Mucosa of rectum (tissue), 2 donors: ENCODE measurements at regions not wholly inside any gene's neighbourhood (a gene's known extent, or its start where the extent isn't known, plus 50 kb on each side); places are given as distances from the start of the nearest gene placed in this dataset.

Source experiments
- H3K27ac ChIP-seq, 2 donors: one replicate each; pipeline ENCODE4 v1.7.0; 2013; ENCODE audit warnings: inconsistent platforms in 2 of 2, low read depth in 2 of 2, low read length in 2 of 2
- H3K27me3 ChIP-seq, 2 donors: one replicate each; pipeline ENCODE4 v1.7.0; 2013; ENCODE audit warnings: low read length in 2 of 2; ENCODE audit not compliant: control insufficient read depth in 2 of 2, insufficient read depth in 2 of 2
- H3K36me3 ChIP-seq, 2 donors: one replicate each; pipeline ENCODE4 v1.7.0; 2013; ENCODE audit warnings: low read length in 2 of 2; ENCODE audit not compliant: control insufficient read depth in 2 of 2, insufficient read depth in 2 of 2
- H3K4me1 ChIP-seq, 2 donors: one replicate each; pipeline ENCODE4 v1.7.0; 2013; ENCODE audit warnings: low read length in 2 of 2, mild to moderate bottlenecking in 1 of 2; ENCODE audit not compliant: control insufficient read depth in 2 of 2, insufficient read depth in 2 of 2
- H3K4me3 ChIP-seq, 2 donors: one replicate each; pipeline ENCODE4 v1.7.0; 2013; ENCODE audit warnings: low read length in 2 of 2
- H3K9ac ChIP-seq, 2 donors: one replicate each; pipeline ENCODE4 v1.7.0; 2013; ENCODE audit warnings: low read length in 2 of 2, low read depth in 1 of 2, mild to moderate bottlenecking in 1 of 2
- H3K9me3 ChIP-seq, 2 donors: one replicate each; pipeline ENCODE4 v1.7.0; 2013; ENCODE audit warnings: low read length in 2 of 2; ENCODE audit not compliant: control insufficient read depth in 2 of 2
- donor health status: healthy.
- donor health status: Normal muscosa, but diverticular disease.

DNA sequence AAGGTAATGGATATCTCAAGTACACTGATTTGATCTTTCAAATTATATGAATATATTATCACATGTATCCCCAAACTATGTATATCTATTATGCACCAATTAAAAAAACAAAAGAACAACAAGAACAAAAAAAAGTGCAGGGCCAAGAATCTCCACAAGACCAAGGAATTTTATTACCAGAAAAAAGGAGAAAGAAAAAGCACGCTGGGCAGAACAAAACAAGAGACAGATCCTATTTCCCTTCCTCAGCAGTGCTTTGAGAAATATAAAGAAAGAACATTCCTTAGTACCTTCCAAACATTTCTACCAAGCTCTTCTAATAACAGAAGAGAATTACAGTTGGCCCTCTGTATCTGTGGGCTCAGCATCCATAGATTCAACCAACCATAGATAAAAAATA is 144.7 kb upstream of the CREB1 start:
- Histone ChIP-seq H3K4me3 (no peak overlapping the region), H3K4me1 (no peaks in the 10 kb centered on the region), H3K27me3 (no peaks in the 10 kb centered on the region), H3K36me3 (no peaks in the 10 kb centered on the region), H3K9ac (no peak overlapping the region), H3K27ac (no peak overlapping the region), H3K9me3 (no peaks in the 10 kb centered on the region)

GRCh38 chr2:207385903-207386302 is 143.9 kb upstream of the CREB1 start:
- no peak overlapping the region for H3K4me3 ChIP-seq
- H3K9me3 ChIP-seq, result no peaks in the 10 kb centered on the region

DNA sequence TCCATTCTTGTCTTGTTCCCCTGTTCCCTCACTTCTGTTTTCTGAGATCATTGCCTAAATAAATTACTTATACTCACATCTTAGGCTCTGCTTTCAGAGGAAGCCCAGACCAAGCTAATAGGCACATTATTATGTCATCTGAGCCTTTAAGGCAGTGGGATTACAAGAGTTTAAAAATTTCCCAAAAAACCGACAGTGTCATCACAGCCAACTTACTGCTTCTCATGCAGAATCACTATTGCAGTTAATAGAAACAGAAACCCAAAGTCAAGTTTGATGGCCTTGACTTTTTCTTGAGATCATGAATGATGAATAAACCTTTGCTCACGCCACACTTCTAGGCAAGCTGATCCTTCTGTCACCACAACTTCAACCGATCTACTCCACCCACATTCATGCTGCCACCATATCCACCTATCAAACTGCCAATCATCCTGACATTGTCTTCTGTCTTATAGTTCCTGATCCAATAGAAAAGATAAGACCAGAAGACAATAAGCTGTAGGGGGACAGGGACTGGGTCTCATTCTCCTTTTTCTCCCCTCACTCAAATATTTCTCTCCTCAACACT is 142.7 kb upstream of the CREB1 start:
- Histone ChIP-seq H3K27ac (no peak overlapping the region), H3K36me3 (no peaks in the 10 kb centered on the region), H3K27me3 (no peaks in the 10 kb centered on the region), H3K4me3 (no peak overlapping the region), H3K9me3 (no peaks in the 10 kb centered on the region), H3K9ac (no peak overlapping the region), H3K4me1 (no peaks in the 10 kb centered on the region)

More at GRCh38 chr2:207385903-207386302, 143.9 kb upstream of the CREB1 start:
- Histone ChIP-seq H3K9ac (no peak overlapping the region), H3K27ac (no peak overlapping the region), H3K27me3 (no peaks in the 10 kb centered on the region), H3K36me3 (no peaks in the 10 kb centered on the region), H3K4me1 (no peaks in the 10 kb centered on the region)

- Histone ChIP-seq H3K36me3 (no peaks in the 10 kb centered on the region), H3K27ac (no peak overlapping the region), H3K9me3 (no peaks in the 10 kb centered on the region)
Observed at GRCh38 chr2:207390302-207391095, 139.3 kb upstream of the CREB1 start.

DNA sequence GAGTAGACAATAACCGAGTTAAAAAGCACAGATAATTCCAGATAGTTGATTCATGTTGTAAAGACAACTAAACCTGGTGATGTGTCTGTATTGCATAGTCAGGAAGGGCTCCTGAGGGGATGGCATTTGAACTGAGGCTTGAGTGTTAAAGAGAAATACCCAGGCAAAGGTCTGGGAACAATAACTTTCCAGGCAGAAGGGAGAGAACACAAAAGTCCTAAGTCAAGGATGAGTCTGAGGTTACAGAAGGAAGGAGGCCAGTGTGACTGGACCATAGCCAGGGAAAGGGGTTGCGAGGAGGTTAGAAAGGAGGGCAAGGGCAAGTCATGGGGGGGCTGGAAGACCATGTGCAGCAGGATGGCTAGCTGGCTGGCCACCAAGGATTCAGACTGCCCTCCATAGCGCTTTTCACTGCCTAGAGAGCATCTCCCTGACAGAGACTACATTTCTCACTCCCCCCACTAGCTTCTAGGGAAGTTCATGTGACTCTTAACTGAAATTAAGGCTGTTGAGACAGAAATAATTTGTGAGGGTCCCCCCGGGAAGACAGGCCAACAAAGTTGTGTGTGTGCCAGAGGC is 135.5 kb upstream of the CREB1 start:
- H3K4me1 ChIP-seq, result no peaks in the 10 kb centered on the region
- H3K4me3 ChIP-seq, result no peak overlapping the region
- no peaks in the 10 kb centered on the region for H3K36me3 ChIP-seq
- no peak overlapping the region for H3K27ac ChIP-seq
- H3K9me3 ChIP-seq, result no peaks in the 10 kb centered on the region
- H3K27me3 ChIP-seq, result no peaks in the 10 kb centered on the region
- no peak overlapping the region for H3K9ac ChIP-seq

More at GRCh38 chr2:207390302-207391095, 139.3 kb upstream of the CREB1 start:
- H3K9ac ChIP-seq, result no peak overlapping the region
- no peak overlapping the region for H3K4me3 ChIP-seq
- no peaks in the 10 kb centered on the region for H3K27me3 ChIP-seq
- no peaks in the 10 kb centered on the region for H3K4me1 ChIP-seq

DNA sequence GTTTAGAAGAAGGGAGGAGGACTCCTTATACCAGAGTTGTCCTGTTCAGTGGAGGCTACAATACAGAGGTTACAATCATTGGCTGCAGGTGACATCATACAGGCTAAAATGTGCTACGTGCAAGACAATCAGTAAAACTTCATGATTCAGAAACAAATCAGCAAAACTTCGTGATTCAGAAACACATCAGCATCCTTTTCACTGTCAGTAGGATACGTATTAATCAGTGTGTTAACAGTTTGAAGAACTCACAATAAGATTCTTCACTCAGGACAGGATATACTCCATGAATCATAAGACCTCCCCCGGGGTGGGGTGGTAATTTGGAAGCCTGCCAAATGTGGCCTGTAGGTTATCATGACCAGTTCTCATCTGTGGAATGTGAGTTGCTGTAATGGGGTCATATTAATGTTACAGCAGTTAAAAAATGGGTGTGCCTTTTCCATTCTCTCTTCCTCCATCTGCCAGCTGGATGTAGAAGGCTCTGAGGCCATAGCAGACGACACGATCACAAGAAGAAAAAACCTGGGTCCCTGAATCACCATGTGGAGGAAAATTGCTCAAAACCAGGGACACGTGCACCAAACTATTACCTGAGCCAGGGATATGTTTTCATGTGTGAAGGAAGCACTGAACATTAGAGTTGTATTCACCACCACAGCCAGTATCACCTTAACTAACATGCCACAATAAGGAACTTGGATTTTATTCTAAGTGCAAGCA is 134.8 kb upstream of the CREB1 start:
- Histone ChIP-seq H3K9me3 (no peaks in the 10 kb centered on the region), H3K27ac (no peak overlapping the region), H3K4me1 (no peaks in the 10 kb centered on the region), H3K27me3 (no peaks in the 10 kb centered on the region), H3K36me3 (no peaks in the 10 kb centered on the region), H3K9ac (no peak overlapping the region), H3K4me3 (no peak overlapping the region)

GRCh38 chr2:207395535-207396251 is 134.1 kb upstream of the CREB1 start:
- H3K27ac ChIP-seq, result no peak overlapping the region
- H3K27me3 ChIP-seq, result no peaks in the 10 kb centered on the region
- H3K9me3 ChIP-seq, result no peaks in the 10 kb centered on the region
- no peaks in the 10 kb centered on the region for H3K4me1 ChIP-seq
- H3K9ac ChIP-seq, result no peak overlapping the region
- no peak overlapping the region for H3K4me3 ChIP-seq
- H3K36me3 ChIP-seq, result no peaks in the 10 kb centered on the region

- Histone ChIP-seq H3K9ac (no peak overlapping the region), H3K27ac (no peak overlapping the region), H3K9me3 (no peaks in the 10 kb centered on the region), H3K4me3 (no peak overlapping the region), H3K4me1 (no peaks in the 10 kb centered on the region), H3K36me3 (no peaks in the 10 kb centered on the region), H3K27me3 (no peaks in the 10 kb centered on the region)
Observed at GRCh38 chr2:207397917-207398655, 131.7 kb upstream of the CREB1 start.

GRCh38 chr2:207399301-207399700 is 130.5 kb upstream of the CREB1 start:
- Histone ChIP-seq H3K27me3 (no peaks in the 10 kb centered on the region), H3K9me3 (no peaks in the 10 kb centered on the region), H3K9ac (no peak overlapping the region)

More at GRCh38 chr2:207399301-207399700, 130.5 kb upstream of the CREB1 start:
- no peaks in the 10 kb centered on the region for H3K36me3 ChIP-seq
- H3K27ac ChIP-seq, result no peak overlapping the region
- no peaks in the 10 kb centered on the region for H3K4me1 ChIP-seq
- no peak overlapping the region for H3K4me3 ChIP-seq
